ENCODE measurements at regions not wholly inside any gene's neighbourhood (a gene's known extent, or its start where the extent isn't known, plus 50 kb on each side); places are given as distances from the start of the nearest gene placed in this dataset.
"Not testable (repeated sequence)": the region's sequence is repeated elsewhere in the genome, so short reads cannot be mapped to it uniquely, and the experiment has no call there.

- no peak for DNase-seq (ENCODE audit: low read depth in 2 of 2)
Measured at GRCh38 chr2:195356920-195357440, 300.0 kb upstream of the SLC39A10 start.

GRCh38 chr2:195356026-195356425 lies 301.0 kb upstream of the SLC39A10 start:
- DNase-seq (ENCODE audit: low read depth in 2 of 2) = no peak

GRCh38 chr2:195352581-195352980 lies 304.4 kb upstream of the SLC39A10 start:
- DNase-seq (ENCODE audit: low read depth in 2 of 2) = no peak

- no peak for DNase-seq (ENCODE audit: low read depth in 2 of 2)
Measured at GRCh38 chr2:195343942-195344530, 313.0 kb upstream of the SLC39A10 start.

- no peak for DNase-seq (ENCODE audit: low read depth in 2 of 2)
Measured at GRCh38 chr2:195343540-195343939, 313.5 kb upstream of the SLC39A10 start.

GRCh38 chr2:195342061-195342460 lies 315.0 kb upstream of the SLC39A10 start:
- DNase-seq (ENCODE audit: low read depth in 2 of 2) = no peak

- DNase-seq (ENCODE audit: low read depth in 2 of 2) = no peak
Measured at GRCh38 chr2:195338856-195339255, 318.2 kb upstream of the SLC39A10 start.

- DNase-seq (ENCODE audit: low read depth in 2 of 2) = no peak
Measured at GRCh38 chr2:195337597-195337996, 319.4 kb upstream of the SLC39A10 start.

- DNase-seq (ENCODE audit: low read depth in 2 of 2) = no peak
Measured at GRCh38 chr2:195333869-195334268, 323.2 kb upstream of the SLC39A10 start.

- no peak for DNase-seq (ENCODE audit: low read depth in 2 of 2)
Measured at GRCh38 chr2:195331966-195332365, 325.1 kb upstream of the SLC39A10 start.

GRCh38 chr2:195331129-195331528 lies 325.9 kb upstream of the SLC39A10 start:
- DNase-seq (ENCODE audit: low read depth in 2 of 2) = no peak

- no peak for DNase-seq (ENCODE audit: low read depth in 2 of 2)
Measured at GRCh38 chr2:195330513-195330956, 326.5 kb upstream of the SLC39A10 start.

GRCh38 chr2:195329784-195330183 lies 327.2 kb upstream of the SLC39A10 start:
- not testable (repeated sequence) for DNase-seq (ENCODE audit: low read depth in 2 of 2)

- DNase-seq (ENCODE audit: low read depth in 2 of 2) = no peak
Measured at GRCh38 chr2:195326537-195326936, 330.5 kb upstream of the SLC39A10 start.

- DNase-seq (ENCODE audit: low read depth in 2 of 2) = no peak
Measured at GRCh38 chr2:195322324-195322723, 334.7 kb upstream of the SLC39A10 start.

- no peak for DNase-seq (ENCODE audit: low read depth in 2 of 2)
Measured at GRCh38 chr2:195320413-195320973, 336.5 kb upstream of the SLC39A10 start.

- DNase-seq (ENCODE audit: low read depth in 2 of 2) = no peak
Measured at GRCh38 chr2:195319548-195320412, 337.2 kb upstream of the SLC39A10 start.

GRCh38 chr2:195319112-195319460 lies 337.9 kb upstream of the SLC39A10 start:
- DNase-seq (ENCODE audit: low read depth in 2 of 2) = no peak

- peak in 1 of 2 experiments; percentile 20 for DNase-seq (ENCODE audit: low read depth in 2 of 2)
Measured at GRCh38 chr2:195318440-195319111, 338.4 kb upstream of the SLC39A10 start.

GRCh38 chr2:195317550-195317949 lies 339.5 kb upstream of the SLC39A10 start:
- no peak for DNase-seq (ENCODE audit: low read depth in 2 of 2)

GRCh38 chr2:195316486-195316885 lies 340.5 kb upstream of the SLC39A10 start:
- DNase-seq (ENCODE audit: low read depth in 2 of 2) = no peak

GRCh38 chr2:195313962-195314361 lies 343.1 kb upstream of the SLC39A10 start:
- no peak for DNase-seq (ENCODE audit: low read depth in 2 of 2)
